Activated CD4-positive, CD25-positive, alpha-beta regulatory T cell treated with anti-CD3 and anti-CD28 coated beads, Interleukin-2, amount 50 U/mL, for 24 hours (primary cell): ENCODE measurements at regions not wholly inside any gene's neighbourhood (a gene's known extent, or its start where the extent isn't known, plus 50 kb on each side); places are given as distances from the start of the nearest gene placed in this dataset.
"Not testable (repeated sequence)": the region's sequence is repeated elsewhere in the genome, so short reads cannot be mapped to it uniquely, and the experiment has no call there.

Experiments
- ATAC-seq, 2 donors: fragments of 150-1000 bp; cut with Tn5 transposase; one replicate each; pipeline ENCODE4 v1.10.0; 2021; ENCODE audit warnings: mild to moderate bottlenecking in 1 of 2, moderate library complexity in 1 of 2

DNA sequence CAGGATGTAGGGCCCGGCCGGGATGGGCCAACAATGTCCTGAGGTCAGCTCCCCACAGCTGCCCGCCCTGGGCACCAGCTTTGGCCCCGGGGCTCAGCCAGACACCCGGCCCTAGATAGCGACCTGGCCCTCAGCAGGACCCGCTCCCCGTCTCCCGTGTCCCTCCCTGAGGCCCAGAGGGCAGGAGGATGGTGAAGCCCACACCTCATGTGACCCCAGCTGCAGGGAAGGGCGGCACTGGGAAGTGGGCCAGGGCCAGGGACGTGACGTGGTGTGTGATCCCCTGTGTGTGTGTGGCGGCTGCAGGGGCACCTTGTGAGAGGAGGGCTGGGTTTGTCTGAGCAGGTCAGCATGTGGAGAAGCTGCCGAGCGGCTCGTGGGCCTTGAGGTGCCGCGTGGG is 213.9 kb downstream of the TMEM121 start:
- not testable (repeated sequence) for ATAC-seq

DNA sequence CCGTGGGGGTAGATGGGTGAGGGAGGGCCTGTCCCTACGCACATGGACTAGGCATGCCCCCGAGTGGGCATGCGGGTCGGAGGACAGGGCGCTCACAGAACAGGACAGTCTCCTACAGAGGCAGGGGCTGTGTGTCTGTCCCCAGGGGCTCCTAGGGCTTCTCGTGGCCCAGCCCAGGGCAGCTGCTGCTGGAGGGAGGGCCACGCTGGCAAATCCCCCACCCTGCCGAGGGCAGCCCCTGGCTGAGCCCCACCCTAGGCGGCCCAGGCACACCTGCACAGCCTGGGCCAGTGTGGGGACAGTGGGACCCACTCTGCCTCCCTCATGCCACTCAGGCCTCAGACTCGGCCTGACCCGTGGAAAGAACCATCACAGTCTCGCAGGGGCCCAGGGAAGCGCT is 214.6 kb downstream of the TMEM121 start:
- ATAC-seq, result not testable (repeated sequence)

- not testable (repeated sequence) for ATAC-seq
Observed at GRCh38 chr14:105741707-105742530, 215.5 kb downstream of the TMEM121 start.

- no peak for ATAC-seq
Observed at GRCh38 chr14:105742531-105742848, 216.1 kb downstream of the TMEM121 start.

- ATAC-seq, result not testable (repeated sequence)
Observed at GRCh38 chr14:105742904-105743701, 216.7 kb downstream of the TMEM121 start.

DNA sequence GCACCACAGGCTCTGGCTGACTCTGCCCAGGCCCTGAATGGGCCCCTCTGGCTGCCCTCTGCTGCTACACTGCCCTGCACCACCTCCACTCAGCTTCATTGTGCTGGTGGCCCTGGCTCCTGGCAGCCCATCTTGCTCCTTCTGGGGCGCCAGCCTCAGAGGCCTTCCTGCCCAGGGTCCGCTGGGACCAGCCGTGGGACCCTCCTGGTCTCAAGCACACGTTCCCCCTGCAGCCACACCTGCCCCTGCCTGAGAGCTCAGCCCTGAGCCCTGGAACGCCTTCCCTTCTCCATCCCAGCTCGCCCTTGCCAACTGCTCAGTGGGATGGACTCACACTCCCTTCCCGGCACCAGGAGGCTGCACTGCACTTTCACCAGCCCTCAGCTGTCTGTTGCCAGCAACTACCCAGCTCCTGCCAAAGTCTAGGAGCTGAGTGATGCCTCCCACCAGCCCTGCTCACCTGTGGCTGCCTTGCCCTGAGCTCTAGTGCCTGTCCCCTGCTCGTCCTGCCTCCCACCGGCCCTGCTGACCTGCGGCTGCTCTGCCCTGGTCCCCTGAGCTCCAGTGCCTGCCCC is 217.9 kb downstream of the TMEM121 start:
- not testable (repeated sequence) for ATAC-seq

DNA sequence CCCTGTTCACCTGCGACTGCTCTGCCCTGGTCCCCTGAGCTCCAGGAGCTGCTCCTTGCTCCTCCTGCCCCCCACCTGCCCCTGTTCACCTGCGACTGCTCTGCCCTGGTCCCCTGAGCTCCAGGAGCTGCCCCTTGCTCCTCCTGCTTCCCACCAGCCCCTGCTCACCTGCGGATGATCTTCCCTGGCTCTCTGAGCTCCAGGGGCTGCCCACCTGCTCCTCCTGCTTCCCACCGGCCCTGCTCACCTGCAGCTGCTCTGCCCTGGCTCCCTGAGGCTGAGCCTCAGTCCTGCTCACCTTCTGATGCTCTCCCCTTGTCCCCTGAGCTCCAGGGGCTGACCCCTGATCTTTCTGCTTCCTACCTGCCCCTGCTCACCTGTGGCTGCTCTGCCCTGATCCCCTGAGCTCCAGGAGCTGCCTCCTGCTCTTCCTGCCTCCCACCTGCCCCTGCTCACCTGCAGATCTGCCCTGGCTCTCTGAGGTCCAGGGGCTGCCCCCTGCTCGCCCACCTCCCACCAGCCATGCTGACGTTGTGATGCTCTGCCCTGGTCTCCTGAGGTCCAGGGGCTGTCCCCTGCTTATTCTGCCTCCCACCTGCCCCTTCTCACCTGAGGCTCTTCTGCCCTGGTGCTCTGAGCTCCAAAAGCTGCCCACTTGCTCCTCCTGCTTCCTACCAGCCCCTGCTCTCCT is 219.2 kb downstream of the TMEM121 start:
- no peak for ATAC-seq

DNA sequence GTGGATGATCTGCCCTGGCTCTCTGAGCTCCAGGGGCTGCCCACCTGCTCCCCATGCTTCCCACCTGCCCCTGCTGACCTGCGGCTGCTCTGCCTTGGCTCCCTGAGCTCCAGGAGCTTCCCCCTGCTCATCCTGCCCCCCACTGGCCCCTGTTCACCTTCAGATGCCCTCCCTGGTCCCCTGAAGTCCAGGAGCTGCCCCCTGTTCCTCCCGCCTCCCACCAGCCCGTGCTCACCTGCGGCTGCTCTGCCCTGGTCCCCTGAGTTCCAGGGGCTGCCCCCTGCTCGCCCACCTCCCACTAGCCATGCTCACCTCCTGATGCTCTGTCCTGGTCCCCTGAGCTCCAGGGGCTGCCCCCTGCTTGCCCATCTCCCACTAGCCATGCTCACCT is 219.7 kb downstream of the TMEM121 start:
- no peak for ATAC-seq

DNA sequence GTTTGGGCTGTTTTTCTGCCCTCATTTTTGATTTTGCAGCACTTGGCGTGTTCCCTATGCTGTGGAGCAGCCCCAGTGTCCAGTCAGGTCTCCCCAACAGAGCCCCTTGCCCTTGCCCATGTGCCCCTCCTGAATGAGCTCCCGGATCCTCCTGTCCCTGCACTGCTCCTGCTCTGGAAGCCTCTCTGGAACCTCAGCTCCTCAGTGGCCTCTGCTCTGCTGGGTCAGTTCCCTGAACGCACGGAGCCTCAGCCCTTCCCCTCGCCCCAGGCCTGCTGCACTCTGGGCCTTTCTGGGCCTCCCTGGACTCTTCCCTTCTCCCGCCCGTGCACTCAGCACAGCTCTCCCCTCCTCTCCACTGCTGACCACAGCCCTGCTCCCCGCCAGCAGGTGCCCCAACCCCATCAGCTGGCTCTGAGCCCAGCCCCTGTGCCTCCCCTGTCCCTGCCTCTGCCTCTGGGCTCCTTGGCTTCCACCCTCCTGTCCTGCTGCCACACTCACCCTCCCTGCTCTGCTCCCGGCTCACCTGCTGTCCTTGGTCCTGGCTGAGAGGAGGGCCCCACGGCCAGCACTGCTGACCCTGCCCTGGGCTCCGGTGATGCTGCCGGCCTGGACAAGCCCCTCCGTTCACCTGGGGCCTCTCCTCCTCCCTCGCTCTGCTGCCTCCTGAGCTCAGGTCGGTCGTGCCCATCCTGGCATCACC is 220.6 kb downstream of the TMEM121 start:
- not testable (repeated sequence) for ATAC-seq

DNA sequence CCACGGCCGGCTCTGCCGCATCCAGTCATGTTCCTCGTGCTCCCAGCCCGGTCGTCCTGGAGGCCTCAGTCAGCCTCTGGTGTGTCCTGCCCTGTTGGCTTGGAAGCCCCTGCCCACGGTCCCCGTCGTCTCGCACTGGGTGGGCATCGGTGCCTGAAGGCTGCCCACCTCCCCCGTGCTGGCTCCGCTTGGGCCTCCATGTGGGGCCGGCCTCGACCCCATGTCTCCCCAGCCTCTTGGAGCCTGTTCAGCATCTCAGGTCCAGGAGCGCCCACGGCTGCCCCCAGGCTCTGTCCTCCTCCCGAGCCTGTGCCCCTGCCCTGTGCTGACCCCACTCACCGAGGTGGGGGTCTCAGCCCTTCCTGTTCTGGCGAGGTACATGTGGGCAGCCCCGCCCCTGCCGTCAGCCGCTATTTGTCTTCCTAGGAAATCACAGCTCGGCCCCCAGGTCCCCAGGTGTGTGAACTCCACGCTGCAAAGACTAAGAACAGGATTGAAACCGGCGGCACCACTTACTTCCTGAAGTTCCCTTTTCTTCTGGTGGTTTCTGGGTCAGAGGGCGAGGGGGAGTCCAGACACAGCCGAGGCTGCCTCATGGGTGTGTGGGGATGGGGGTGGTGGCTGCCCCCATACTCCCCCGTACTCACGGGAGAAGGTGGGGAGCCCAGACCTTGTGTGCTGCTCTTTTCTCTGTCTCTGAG is 221.3 kb downstream of the TMEM121 start:
- peak; percentile 7 to 33 for ATAC-seq

- peak; percentile 29 to 31 for ATAC-seq
Observed at GRCh38 chr14:105748204-105748578, 221.8 kb downstream of the TMEM121 start.

- ATAC-seq, result not testable (repeated sequence)
Observed at GRCh38 chr14:105748710-105749109, 222.3 kb downstream of the TMEM121 start.

GRCh38 chr14:105749870-105750541 is 223.6 kb downstream of the TMEM121 start:
- not testable (repeated sequence) for ATAC-seq

DNA sequence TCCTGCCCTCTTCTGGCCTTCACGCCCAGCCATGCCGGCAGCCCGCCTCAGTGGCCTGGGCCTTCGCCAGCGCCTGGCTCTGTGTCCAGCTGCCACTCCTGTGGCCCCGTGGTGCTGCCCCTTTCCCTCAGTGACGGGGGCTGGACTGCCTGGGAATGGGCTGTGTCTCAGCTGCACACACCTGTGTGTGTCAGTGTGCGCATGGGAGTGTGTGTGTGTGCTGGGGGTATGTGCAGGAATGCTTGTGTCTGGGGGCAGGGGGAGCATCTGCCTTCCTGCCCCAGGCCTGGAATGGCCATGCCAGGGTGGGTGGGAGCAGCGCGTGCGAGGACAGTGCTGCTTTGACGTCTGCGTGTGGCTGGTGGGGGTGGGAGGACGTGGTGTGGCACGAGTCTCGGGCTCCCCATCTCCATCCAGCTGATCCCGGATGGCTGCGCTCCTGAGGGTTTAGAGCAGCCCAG is 224.9 kb downstream of the TMEM121 start:
- not testable (repeated sequence) for ATAC-seq

DNA sequence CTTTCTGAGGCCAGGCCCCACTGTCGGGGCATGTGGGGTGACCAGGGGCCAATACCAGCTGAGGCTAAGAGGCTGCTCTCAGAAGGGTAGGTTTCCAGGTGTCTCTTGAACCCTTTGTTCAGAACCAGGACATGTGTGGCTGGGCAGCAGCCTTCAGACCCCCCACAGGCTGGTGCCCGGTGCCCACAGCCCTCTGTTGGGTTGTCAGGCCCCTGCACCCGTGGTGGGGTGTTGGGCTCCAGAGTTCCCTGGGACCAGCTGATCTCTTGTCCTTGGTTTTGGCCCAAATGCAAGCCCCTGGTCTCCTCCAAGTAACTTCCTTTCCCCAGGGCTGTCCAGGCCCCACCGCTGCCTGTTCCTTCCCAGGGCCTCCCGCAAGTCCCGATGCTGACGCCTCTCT is 226.0 kb downstream of the TMEM121 start:
- ATAC-seq, result not testable (repeated sequence)

GRCh38 chr14:105760691-105761344 is 234.4 kb downstream of the TMEM121 start:
- ATAC-seq, result no peak

- ATAC-seq, result not testable (repeated sequence)
Observed at GRCh38 chr14:105761345-105761740, 235.0 kb downstream of the TMEM121 start.

GRCh38 chr14:105761842-105762241 is 235.5 kb downstream of the TMEM121 start:
- ATAC-seq, result no peak

GRCh38 chr14:105762262-105762661 is 235.9 kb downstream of the TMEM121 start:
- ATAC-seq, result not testable (repeated sequence)

DNA sequence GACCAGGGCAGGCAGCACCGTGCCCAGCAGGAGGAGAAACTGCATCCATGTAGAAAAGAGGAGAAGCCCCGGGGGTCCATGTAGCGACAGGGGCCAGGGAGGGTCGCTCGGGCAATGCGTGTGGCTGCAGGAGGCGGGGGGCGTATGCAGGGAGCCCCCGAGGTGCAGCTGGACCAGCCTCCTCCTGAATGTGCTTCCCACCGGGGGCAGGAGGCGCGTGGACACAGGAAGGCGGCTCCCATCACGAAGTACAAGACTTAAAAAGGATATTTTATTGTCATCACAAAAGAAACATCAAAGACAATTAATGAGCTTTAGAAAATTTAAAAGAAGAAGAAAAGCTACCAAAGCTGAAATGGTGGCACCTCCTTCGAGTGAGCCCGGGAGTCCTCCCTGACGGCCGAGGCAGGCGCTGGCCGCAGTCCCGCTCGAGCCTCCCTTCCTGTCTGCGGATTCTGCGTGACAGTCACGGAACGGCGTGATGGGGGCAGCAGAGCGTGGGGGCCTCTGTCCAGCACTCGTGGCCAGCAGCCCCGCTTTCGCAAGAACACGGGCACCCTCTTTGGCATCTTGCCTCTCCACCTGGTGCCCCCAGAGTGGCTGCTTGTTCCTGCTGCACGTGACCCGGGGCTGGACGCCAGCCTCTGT is 238.0 kb downstream of the TMEM121 start:
- ATAC-seq, result not testable (repeated sequence)
